Fibroblast of the aortic adventitia (primary cell): ENCODE measurements at regions not wholly inside any gene's neighbourhood (a gene's known extent, or its start where the extent isn't known, plus 50 kb on each side); places are given as distances from the start of the nearest gene placed in this dataset.

Experiments used
- DNase-seq: peaks from one replicate; pipeline ENCODE4 v3.0.0-alpha.2; 2010; ENCODE audit warnings: low read depth
- H3K4me3 ChIP-seq: 2 replicates; pipeline ENCODE4 v1.5.1; 2011; ENCODE audit warnings: low read depth, mild to moderate bottlenecking, control low read depth, low read length, moderate library complexity
- TF ChIP-seq, protein P1 (sequence below): IDR thresholded peaks from 2 replicates; pipeline ENCODE4 v1.5.1; 2011; ENCODE audit warnings: mild to moderate bottlenecking, low read length, control low read depth, inconsistent platforms; ENCODE audit not compliant: insufficient read depth

DNA sequence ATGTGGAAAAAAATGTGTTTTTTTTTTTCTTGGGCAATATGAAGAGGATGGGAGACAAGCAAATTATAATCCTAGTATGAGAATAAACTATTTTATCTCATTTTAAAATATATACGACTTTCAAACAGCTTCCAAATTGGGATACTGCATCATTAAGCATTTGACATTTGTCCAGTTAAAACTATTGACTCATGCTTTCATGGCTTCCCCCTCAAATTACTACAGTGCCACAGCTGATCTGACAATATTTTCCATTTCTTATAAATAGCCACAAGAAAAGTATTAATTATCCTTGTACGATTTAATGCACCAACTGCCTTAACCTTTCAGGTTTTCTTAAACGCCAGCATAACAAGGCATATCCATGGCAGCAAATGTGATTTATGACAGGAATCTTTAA is 1134.8 kb upstream of the ZEB2 start:
- H3K4me3 ChIP-seq = no peak overlapping the region
- TF ChIP-seq, protein P1, sequence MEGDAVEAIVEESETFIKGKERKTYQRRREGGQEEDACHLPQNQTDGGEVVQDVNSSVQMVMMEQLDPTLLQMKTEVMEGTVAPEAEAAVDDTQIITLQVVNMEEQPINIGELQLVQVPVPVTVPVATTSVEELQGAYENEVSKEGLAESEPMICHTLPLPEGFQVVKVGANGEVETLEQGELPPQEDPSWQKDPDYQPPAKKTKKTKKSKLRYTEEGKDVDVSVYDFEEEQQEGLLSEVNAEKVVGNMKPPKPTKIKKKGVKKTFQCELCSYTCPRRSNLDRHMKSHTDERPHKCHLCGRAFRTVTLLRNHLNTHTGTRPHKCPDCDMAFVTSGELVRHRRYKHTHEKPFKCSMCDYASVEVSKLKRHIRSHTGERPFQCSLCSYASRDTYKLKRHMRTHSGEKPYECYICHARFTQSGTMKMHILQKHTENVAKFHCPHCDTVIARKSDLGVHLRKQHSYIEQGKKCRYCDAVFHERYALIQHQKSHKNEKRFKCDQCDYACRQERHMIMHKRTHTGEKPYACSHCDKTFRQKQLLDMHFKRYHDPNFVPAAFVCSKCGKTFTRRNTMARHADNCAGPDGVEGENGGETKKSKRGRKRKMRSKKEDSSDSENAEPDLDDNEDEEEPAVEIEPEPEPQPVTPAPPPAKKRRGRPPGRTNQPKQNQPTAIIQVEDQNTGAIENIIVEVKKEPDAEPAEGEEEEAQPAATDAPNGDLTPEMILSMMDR = no peak
- DNase-seq = no peak

DNA sequence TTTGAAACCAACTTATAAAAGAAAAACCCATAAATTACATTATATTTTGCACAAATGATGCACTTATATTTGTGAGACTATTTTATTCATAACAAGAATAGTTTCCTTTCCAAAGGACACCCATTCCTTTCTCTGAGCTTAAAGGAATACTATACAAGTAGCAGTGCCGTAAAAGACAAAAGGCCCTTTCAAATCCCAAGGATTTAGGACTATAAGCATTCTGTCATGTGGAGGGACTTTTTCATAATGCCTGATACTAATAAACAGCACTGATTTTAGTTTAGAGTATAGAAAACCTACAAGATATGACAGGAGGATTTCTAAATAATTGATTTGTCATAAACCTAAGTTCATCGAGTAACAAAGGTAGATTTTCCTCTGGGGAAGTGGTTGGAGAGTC is 1134.2 kb upstream of the ZEB2 start:
- DNase-seq = no peak
- TF ChIP-seq, protein P1 = no peak
- H3K4me3 ChIP-seq = no peak overlapping the region

DNA sequence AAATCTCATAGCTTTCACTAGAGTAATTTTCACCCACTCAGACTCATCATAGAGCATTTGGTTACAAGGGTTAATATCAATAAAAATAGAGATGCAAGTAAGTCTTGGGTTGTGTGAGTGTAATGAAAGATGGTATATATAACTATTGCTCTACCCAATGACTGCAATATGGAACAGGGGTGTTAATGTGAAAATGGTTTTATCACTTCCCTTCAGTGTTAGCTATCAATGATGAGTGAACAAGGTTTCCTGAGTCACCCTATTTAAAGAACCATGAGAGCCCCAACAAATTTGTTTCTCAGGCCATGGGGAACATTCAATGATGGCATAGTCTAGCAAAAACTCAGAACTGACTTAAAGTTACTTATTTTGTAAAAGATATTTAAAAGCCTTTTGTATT is 1133.6 kb upstream of the ZEB2 start:
- no peak for DNase-seq
- TF ChIP-seq, protein P1 = no peak
- no peak overlapping the region for H3K4me3 ChIP-seq

DNA sequence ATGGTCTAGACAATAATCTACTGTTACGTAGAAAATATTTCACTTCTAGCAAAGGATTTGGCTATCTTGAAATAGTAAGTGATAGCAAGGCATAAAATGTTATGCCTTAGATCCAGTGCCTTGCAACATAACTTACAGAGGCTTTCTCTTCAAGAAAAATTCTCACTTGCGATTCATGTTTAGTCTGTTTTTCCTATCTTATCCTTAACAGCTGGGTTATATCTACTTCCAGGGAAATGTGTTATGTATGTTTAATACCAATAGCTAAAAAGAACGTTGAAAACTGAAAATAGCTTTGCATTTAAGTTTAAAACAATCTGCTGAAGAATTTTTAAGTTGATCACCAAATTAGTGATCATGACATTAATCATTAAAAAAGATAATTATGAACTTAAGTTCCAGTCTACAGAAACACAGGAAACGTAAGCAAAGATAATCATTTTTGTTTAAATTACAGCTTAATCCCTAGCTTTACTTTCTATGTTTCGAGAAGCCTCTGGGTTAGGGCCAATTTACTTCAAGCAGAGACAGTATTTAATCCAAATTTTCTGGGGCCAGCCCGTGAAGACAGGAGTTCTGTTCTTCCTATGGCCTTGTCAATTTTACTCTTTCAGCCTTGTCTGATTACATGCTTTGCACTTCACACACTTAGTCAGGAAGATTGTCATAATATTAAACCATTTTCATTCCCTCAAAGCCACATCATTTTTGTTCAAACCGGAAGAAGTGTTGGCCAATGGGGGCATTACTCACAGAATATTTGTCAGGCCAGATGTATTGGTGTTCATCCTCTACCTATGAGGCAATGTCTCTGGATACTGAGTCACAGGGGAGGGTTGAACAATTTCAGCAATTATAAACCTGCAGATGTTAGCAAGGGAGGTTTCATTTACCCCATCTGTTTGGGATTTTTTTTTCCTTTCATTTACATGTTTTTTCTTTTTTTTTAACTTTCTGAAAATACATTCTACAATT is 1132.9 kb upstream of the ZEB2 start:
- TF ChIP-seq, protein P1 = no peak
- H3K4me3 ChIP-seq = no peak overlapping the region
- peak; percentile 80 for DNase-seq

DNA sequence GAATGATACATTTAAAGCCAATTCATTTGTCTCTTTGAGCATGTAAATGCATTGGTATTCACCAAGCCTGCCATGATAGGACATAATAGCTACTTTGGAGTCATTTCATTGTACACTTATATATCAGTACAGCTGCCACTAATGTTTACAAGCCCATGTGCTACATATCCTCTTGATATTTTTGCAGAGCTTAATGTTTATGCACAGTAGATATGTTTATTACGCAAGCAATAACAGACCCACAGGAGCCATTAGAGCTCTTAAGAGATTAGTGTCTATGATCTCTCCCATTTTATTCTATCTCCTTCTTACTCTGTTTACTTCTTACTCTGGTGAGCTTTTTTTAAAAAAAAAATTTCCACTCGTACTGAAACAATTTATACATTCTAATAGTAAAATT is 1132.1 kb upstream of the ZEB2 start:
- no peak for DNase-seq
- H3K4me3 ChIP-seq = no peak overlapping the region
- TF ChIP-seq, protein P1 = no peak

DNA sequence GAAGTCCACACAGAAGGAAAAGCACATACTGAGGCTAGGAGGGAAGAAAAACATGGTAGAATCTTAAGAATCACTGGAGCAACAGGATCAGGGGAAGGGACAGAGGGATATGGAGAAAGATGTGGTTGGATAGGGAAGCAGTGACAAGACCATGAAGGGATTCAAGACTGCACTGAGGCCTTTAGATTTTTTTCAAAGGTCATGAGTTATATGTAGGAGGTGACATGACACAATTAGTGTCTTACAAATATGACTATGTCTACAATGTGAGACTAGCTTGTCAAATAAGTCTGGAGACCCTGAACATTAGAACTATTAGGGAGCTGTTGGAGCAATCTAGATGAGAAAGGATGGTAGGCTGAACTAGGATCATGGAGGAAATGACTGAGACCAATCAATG is 1130.3 kb upstream of the ZEB2 start:
- TF ChIP-seq, protein P1 = no peak
- no peak for DNase-seq

More for the DNA sequence above, 1130.3 kb upstream of the ZEB2 start:
- H3K4me3 ChIP-seq = no peak overlapping the region
